GM12864 (cell line): ENCODE measurements at regions not wholly inside any gene's neighbourhood (a gene's known extent, or its start where the extent isn't known, plus 50 kb on each side); places are given as distances from the start of the nearest gene placed in this dataset.

ENCODE experiments used
- DNase-seq: peaks from one replicate; pipeline ENCODE4 v3.0.0-alpha.2; 2011; ENCODE audit warnings: low read depth
- H3K4me3 ChIP-seq: 2 replicates; pipeline ENCODE4 v1.5.1; 2011; ENCODE audit warnings: mild to moderate bottlenecking, low read depth, low read length, control low read depth
- CTCF ChIP-seq: IDR thresholded peaks from 2 replicates; pipeline ENCODE4 v1.5.1; 2011; ENCODE audit warnings: low read depth, mild to moderate bottlenecking, moderate library complexity, low read length, control low read depth, inconsistent platforms; ENCODE audit errors: missing control alignments

- no peak for DNase-seq
- no peak overlapping the region for H3K4me3 ChIP-seq
- no peak for TF ChIP-seq CTCF
Observed at GRCh38 chr12:13816394-13816793, 165.0 kb downstream of the GRIN2B start.

DNA sequence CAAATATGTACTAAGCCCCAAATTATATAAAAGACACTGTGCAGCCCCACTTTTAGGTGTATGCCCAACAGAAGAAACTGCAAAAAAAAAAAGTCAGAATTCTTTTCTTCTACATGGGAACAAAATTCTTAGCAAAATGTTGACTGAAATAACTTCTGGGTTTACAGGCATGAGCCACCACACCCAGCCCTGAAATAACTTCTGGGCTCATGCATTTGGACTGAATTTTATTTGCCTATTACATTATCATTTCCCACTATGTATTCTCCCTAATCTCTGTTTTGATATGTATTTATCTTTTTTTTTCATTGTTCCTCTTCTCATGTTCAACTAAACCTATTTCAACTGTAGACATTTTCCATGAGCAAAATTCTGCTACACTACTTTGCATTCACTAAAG, 169.2 kb downstream of the GRIN2B start:
- DNase-seq, result no peak
- no peak overlapping the region for H3K4me3 ChIP-seq
- TF ChIP-seq CTCF, result no peak

GRCh38 chr12:13811061-13811460, 170.3 kb downstream of the GRIN2B start:
- no peak for TF ChIP-seq CTCF
- H3K4me3 ChIP-seq, result no peak overlapping the region
- DNase-seq, result no peak

DNA sequence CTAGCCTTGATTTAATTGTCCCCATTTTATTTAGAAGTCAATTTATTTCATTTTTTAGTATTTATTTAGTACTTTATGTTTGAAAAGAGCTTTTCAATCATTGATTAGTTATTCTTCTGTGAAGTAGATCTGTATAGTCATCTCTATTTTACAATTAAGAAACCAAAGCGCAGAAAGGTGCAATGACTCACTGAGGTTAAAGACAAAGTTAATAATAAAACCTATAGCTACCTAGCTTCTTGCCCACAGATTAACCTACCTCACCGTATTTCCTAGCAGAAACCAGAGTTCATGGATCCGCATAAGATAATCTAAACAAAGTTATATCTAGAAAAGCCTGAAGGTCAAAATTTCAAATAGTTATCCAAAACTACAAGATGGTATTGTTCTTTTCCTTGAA, 176.4 kb downstream of the GRIN2B start:
- no peak for DNase-seq
- no peak for TF ChIP-seq CTCF
- H3K4me3 ChIP-seq, result no peak overlapping the region

GRCh38 chr12:13801543-13801942, 179.9 kb downstream of the GRIN2B start:
- DNase-seq, result no peak
- TF ChIP-seq CTCF, result no peak
- no peak overlapping the region for H3K4me3 ChIP-seq

- DNase-seq, result no peak
Observed at GRCh38 chr12:13799574-13799973, 181.8 kb downstream of the GRIN2B start.

More at GRCh38 chr12:13799574-13799973, 181.8 kb downstream of the GRIN2B start:
- H3K4me3 ChIP-seq, result no peak overlapping the region
- no peak for TF ChIP-seq CTCF
